ENCODE measurements at regions not wholly inside any gene's neighbourhood (a gene's known extent, or its start where the extent isn't known, plus 50 kb on each side); places are given as distances from the start of the nearest gene placed in this dataset.

DNA sequence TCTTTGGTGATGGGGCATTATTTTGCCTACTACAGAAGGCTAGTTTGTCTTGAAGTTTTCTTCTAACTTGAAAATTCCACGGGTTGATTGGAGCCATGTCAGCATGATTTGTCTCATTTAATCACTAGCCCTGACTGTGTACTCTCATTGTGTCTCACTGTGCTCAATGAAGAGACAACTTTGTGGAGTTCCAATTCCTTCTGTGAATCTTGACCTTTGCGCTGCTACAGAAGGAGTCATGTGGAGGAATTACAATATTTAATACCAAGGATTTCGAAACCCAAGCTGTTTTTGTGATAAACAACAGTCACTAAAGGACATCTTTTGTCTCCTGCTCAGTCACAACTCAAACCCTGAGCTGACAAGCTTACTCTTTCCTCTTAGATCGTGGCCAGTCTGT lies 98.6 kb upstream of the ACTBL2 start:
- DNase-seq (ENCODE audit: low read depth), result no peak

DNA sequence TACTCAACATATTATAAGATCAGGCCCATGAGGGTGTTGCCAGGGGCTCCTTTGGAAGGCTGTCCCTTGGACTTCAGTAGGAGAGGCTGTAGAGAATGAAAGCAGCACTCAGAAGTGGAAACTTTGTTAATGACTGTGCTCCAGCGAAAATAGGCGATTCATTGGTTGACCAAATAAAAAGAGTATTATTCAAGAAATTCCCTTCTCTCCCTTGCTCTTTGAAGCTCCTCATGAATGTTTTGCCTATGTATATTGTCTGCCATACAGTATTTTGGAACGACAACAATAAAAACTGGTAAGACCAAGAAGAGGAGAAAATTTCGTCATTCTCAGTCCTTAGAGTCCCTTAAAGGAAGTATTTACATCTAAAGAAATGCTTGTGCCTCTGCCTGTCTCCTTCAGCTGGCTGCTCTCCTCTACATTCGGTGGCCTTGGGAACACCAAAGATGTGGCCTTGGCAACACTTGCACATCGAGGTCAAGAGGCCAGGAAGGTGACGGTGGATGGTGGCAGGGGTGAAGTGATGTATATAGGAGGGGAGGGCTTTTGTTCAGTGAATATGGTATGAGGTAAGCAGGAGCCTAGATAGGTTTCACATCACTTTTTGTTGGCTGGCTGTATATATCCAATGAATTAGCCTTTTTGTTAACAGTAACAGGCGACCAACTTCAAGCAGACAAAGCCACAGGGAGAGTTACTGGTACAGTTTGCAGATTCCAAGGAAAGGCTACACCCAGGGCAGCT lies 95.0 kb upstream of the ACTBL2 start:
- no peak for DNase-seq (ENCODE audit: low read depth)

DNA sequence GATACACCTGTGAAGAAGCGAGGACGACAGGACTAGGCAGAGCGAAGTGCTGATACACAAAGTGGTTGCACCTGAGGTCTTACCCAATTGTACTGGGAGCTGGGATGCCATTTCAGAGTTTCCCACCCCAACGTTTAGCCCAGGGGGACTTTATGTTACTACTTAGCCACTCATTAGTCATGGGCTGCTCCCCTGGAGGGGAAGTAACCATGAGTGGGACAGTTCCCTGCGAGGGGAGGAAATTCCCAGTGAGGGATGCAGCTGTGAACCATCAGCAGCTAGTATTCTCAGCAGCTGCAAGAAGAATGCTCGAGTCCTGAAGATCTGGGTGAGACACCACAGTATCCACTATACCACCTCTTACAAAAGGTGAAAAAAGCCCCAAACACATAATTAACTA lies 93.7 kb upstream of the ACTBL2 start:
- no peak for DNase-seq (ENCODE audit: low read depth)

DNA sequence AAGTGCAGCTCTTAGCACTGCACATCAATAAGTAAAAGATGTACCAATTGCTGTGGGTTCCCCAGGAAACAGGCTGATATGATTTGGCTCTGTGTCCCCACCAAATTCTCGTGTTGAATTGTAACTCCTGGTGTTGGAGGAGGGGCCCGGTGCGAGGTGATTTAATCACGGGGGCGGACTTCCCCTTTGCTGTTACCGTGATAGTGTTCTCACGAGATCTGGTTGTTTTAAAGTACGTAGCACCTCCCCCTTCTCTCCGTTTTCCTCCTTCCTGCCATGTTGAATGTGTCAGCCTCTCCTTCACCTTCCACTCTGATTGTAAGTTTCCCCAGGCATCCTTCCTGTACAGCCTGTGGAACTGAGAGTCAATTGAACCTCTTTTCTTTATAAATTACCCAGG lies 93.2 kb upstream of the ACTBL2 start:
- no peak for DNase-seq (ENCODE audit: low read depth)

GRCh38 chr5:57572461-57572860 lies 89.8 kb upstream of the ACTBL2 start:
- DNase-seq (ENCODE audit: low read depth), result no peak

DNA sequence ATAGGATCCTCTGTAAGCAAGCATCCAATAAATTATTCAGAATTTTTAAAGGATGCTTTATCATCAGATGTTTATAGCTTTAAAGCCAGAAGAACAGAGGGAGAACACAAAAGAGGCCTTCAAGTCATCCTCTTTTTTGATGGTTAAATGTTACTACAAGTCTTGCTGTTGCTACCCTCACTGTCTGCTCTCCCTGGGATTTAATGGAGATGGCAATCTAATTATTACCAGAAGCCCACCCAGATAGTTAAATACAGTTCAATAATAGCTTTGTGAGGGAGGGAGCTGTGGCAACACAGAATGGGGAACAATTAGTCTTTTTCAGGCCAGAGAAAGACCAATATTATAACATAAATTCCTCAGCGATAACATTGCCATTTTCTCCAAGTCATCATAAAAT lies 87.0 kb upstream of the ACTBL2 start:
- DNase-seq (ENCODE audit: low read depth), result no peak

DNA sequence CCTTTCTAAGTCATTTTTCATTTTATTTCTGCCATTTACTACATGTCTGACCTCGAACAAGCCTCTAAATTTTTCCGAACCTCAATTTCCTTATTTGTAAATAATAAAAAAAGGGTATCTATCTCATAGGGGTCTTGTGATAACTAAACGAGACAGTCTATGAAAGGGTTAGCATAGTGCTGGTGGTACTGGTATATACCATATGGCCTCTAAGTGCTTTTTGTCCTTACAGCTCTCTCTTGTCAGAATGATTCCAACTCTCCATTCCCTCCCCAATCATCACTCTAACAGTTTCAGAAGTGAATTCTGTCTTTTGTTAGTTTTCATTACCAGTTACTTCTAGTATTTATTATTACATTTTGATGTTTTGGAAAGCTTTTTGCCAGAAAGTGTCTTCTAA lies 85.5 kb upstream of the ACTBL2 start:
- no peak for DNase-seq (ENCODE audit: low read depth)

DNA sequence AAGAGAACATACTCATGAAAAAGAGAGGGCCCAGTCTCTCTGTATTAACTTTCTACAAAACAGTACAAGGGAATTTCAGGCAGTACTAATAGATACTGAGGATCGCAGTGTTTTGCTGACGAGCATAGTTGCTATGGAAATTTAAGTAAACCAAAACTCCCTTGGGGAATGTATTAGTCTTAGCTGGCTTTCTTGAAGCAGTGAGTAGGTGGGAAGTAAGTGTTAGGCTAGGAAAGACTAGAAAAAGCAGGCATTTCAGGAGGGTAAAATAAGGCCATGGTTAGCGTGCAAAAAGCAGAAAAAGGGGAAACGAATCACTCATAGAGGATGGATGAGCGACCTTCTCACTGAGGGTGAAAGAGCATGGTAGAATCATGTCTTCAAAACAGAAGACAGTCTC lies 84.3 kb upstream of the ACTBL2 start:
- DNase-seq (ENCODE audit: low read depth), result peak; percentile 60

DNA sequence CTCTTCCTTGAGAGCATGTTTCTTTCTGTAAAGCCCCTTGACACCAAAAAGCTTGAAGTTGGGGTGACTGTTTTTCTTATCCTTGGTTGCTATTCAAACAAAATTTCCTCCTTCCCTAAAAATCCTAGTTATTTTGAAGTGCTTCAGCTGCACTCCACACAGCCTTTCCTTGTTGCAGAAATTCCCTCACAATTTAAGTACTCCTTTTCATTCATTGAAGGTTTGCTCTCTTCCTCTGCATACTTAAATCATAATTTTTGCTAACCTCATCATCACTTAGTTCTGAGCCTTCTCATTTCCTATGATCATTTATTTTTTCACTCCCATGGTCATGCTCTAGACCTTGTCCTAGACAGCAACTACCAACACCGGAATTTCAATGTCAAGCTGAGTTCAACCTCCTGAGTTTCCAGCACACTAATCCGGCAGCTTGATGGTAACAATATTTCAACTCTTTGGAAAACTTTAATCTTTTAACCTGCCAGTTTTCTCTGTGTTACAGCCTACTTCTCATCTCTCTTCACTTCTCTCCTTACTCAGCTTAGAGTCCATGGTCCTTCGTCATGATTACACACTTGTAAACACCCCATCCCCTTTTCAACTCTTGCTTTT lies 78.7 kb upstream of the ACTBL2 start:
- DNase-seq (ENCODE audit: low read depth), result no peak

DNA sequence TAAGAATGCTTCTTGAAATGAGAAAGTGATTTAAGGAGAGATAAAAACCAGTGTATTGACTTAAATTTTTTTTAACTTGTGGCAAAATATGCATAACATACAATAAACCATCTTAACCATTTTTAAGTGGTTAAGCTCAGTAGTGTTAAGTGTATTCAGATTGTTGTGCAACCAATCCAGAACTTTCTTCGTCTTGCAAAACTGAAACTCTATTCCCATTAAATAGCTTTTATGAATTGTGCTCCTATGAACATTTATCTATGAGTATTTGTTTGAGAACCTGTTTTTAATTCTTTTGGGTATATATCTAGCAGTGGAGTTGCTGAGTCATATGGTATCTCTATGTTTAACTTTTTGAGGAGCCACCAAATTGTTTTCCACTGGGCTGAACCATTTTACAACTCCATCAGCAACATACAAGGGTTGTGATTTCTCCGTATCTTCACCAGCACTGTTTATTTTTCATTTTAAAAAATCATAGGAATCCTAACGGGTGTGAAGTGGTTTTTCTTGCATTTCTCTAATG lies 76.6 kb upstream of the ACTBL2 start:
- no peak for DNase-seq (ENCODE audit: low read depth)

DNA sequence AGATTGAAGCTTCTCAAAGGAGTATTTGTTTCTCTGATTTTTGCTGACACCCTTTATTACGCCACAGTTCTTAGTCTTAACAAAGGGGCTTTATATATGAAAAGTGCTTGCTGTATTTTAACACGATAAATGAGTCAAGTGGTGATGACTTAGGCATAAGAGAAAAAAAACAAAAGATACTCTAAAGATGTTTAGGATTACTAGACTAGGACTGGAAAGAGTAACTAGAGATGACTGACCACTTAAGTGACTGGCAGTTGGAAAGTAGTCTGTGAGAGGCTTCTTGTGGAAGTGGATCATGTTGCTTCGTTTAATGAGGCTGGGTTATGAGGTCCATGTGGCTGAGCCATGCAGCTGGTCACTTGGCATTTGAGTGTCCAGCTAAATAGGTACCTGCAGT lies 69.4 kb upstream of the ACTBL2 start:
- DNase-seq (ENCODE audit: low read depth), result peak; percentile 84

DNA sequence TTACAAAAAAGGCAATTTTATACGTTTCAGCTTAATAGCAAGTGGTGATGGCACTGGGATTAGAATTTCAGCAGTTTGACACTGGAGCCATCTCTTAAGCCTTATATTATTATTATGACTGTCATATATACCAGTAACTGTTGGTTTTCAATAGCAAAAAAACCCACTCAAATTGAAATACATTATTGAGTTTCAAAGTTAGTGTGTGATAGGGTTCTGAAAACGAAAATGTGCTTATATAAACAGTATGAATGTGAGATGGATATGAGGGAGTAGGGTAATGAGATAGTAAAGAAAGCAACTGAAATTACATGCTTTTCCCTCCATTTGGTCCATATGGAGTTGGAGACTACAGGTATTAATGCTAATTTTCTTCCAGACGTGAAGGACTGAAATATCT lies 68.6 kb upstream of the ACTBL2 start:
- no peak for DNase-seq (ENCODE audit: low read depth)

DNA sequence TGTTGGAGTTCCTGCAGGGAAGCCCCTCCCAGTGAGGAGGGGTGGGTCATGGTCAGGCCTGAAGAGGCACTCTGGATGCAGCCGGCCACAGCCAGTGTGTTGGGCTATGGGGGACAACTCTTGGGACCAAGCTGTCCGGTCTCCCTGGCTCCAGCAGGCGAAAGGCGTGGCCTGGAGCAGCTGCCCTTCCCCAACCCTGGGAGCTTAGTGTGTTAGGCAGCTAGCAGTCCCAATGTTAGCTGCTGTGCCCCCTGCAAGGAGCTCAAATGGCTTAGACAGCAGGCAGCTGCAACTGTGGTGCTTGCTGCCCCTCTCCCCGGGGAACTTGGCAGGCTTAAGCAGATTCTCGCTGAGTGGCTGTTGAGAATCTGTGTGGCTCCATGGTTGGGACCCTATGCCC lies 67.5 kb upstream of the ACTBL2 start:
- peak; percentile 97 for DNase-seq (ENCODE audit: low read depth)

- DNase-seq (ENCODE audit: low read depth), result peak; percentile 95
Observed at GRCh38 chr5:57549566-57549965, 67.0 kb upstream of the ACTBL2 start.

DNA sequence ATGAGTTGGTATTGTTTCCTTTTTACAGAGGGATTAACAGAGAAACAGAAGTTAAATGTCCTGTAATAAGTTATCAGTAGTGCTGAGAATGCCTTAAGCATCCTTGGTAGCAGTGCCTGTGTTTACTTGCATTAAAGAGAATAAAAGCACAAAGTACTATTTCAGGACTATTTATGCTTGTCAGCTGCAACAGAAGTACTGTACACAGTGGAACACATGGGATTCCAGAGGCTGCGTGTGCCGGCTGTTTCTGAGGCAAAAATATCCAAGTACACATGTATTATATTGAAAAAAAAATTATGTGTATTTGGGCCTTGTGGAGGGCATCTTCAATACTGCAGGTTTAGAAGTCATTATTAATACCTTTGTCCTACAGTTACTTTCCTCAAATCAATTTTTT lies 58.2 kb upstream of the ACTBL2 start:
- DNase-seq (ENCODE audit: low read depth), result no peak

GRCh38 chr5:57539281-57539701 lies 56.7 kb upstream of the ACTBL2 start:
- no peak for DNase-seq (ENCODE audit: low read depth)

GRCh38 chr5:57538341-57538955 lies 55.8 kb upstream of the ACTBL2 start:
- DNase-seq (ENCODE audit: low read depth), result peak; percentile 82

- no peak for DNase-seq (ENCODE audit: low read depth)
Observed at GRCh38 chr5:57537811-57538210, 55.2 kb upstream of the ACTBL2 start.

DNA sequence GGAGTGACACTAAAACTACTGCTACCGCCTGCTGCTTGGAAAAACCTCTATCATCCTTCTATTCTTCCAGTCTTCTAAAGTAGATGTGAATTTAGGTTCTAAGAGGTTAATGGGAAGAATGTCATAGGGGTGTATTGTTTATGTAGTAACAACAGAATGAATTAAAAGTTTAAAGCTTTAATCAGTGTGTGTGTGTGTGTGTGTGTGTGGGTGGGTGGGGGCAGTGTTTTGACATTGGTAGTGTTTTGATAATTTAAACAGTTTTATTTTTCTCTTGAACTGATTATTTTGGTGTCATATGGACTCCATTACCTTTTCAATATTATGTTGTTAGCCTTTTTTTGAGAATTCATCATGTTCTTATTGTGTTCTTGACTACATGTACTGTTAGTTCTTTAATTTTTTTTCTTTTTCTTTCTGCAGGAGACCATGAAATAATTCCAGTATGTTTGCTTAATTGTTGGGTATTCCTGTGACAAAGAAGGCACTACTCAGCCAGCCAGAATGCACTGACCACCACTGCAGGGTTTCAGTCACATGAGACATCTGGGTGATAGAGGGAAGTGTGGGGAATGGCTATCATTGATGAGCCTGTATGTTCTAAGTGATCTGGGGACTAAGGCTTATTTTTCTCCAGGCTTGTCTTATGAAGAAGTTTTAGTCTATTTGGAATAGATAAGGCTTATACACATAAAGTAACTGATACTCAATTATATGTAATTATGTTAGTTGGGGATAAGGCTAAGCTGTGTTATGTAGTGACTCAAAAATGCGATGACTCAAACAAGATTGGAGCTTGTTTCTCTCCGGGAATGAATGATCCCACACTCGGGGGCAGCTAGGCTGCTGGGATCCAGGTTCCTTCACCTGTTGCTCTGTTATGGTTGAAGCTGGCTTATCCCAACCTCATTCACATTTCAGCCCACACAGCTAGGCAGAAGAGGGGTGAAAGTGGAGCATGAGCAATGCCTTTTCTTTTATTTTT lies 50.2 kb upstream of the ACTBL2 start:
- DNase-seq (ENCODE audit: low read depth), result peak; percentile 40
